HepG2 (cell line): ENCODE measurements at regions not wholly inside any gene's neighbourhood (a gene's known extent, or its start where the extent isn't known, plus 50 kb on each side); places are given as distances from the start of the nearest gene placed in this dataset.

Experiments
- ATAC-seq: fragments of 200-7000 bp; cut with Tn5 transposase; 3 replicates; pipeline ENCODE4 v1.9.1; 2020; ENCODE audit warnings: mild to moderate bottlenecking, moderate library complexity
- BruUV-seq: library from RNA; stranded (reverse); fragments of 400-500 nt; replicated peaks from 2 replicates; lab custom pipeline; 2021; lab: Mats Ljungman, UMichigan
- CTCF ChIA-PET: fragments of 300-600 bp; formaldehyde crosslinking; extraction: SDS; loops from one replicate; lab custom pipeline; 2021; ENCODE audit warnings: low total read pairs, inconsistent platforms, low intra/inter-chr PET ratio; lab: Yijun Ruan, JAX
- POLR2A ChIA-PET: fragments of 350-600 bp; sonication (Branson Sonifier 250); formaldehyde crosslinking; loops from one replicate; lab custom pipeline; 2020; ENCODE audit warnings: antibody characterized with exemption, inconsistent platforms; lab: Yijun Ruan, JAX
- DNase-seq: peaks from one replicate; pipeline ENCODE4 v3.0.0-alpha.2; 2015; ENCODE audit warnings: low spot score
- FAIRE-seq: peaks from 3 replicates; lab custom pipeline; 2011; peaks lifted over from hg19 to GRCh38; lab: Jason Lieb, UNC
- H2AFZ ChIP-seq: one replicate; pipeline ENCODE4 v1.6.1; 2011; ENCODE audit warnings: low read length, inconsistent platforms
- H3K27ac ChIP-seq: fragments of 300-600 bp; 3 replicates; pipeline ENCODE4 v1.8.0; 2011; ENCODE audit warnings: mixed run types, mild to moderate bottlenecking, mixed read lengths, low read length, inconsistent platforms; ENCODE audit not compliant: insufficient read depth; ENCODE audit errors: extremely low read length
- H3K27me3 ChIP-seq, 2 experiments: fragments of 200-600 bp in 1 of 2; 2 replicates in 1 of 2; 3 replicates in 1 of 2; pipeline versions ENCODE4 v1.6.0 to v1.8.0; 2011; ENCODE audit warnings: low read length in 2 of 2, mild to moderate bottlenecking in 2 of 2, moderate library complexity in 2 of 2, inconsistent platforms in 1 of 2; ENCODE audit not compliant: insufficient read depth in 2 of 2, control insufficient read depth in 1 of 2
- H3K36me3 ChIP-seq, 2 experiments: fragments of 200-600 bp in 1 of 2; replicated peaks in 1 of 2; 2 replicates in 1 of 2; 3 replicates in 1 of 2; pipeline versions ENCODE4 v1.5.1 to v1.8.0; 2011; ENCODE audit warnings: low read length in 2 of 2, inconsistent platforms in 1 of 2; ENCODE audit not compliant: insufficient read depth in 2 of 2, control insufficient read depth in 1 of 2
- H3K4me1 ChIP-seq: 2 replicates; pipeline ENCODE4 v1.5.1; 2012; ENCODE audit warnings: low read length, inconsistent platforms; ENCODE audit not compliant: insufficient read depth
- H3K4me2 ChIP-seq: 2 replicates; pipeline ENCODE4 v1.6.0; 2011; ENCODE audit warnings: low read depth, low read length, inconsistent platforms
- H3K4me3 ChIP-seq, 3 experiments: fragments of 200-600 bp in 1 of 3; sonication (generic), shearing (Covaris generic) in 1 of 3; replicated peaks in 1 of 3; 2 replicates each; pipeline ENCODE4 v1.5.1; 2011 to 2016; ENCODE audit warnings: low read length in 3 of 3, inconsistent platforms in 2 of 3, low read depth in 2 of 3, mild to moderate bottlenecking in 2 of 3, control low read depth in 1 of 3, mixed read lengths in 1 of 3; ENCODE audit not compliant: insufficient read depth in 1 of 3
- H3K79me2 ChIP-seq: one replicate; pipeline ENCODE4 v1.6.1; 2011; ENCODE audit warnings: low read length, inconsistent platforms; ENCODE audit not compliant: insufficient read depth
- H3K9ac ChIP-seq: 2 replicates; pipeline ENCODE4 v1.6.0; 2011; ENCODE audit warnings: mild to moderate bottlenecking, low read depth, low read length, inconsistent platforms; ENCODE audit not compliant: insufficient read depth
- H3K9me3 ChIP-seq: 2 replicates; pipeline ENCODE4 v1.5.1; 2012; ENCODE audit warnings: mild to moderate bottlenecking, low read length
- H4K20me1 ChIP-seq: 2 replicates; pipeline ENCODE4 v1.6.0; 2011; ENCODE audit warnings: inconsistent platforms, mild to moderate bottlenecking, low read length, moderate library complexity; ENCODE audit not compliant: insufficient read depth
- AHDC1 ChIP-seq: sonication (generic); formaldehyde crosslinking; IDR thresholded peaks from 2 replicates; pipeline ENCODE4 v1.5.1; 2020; ENCODE audit warnings: mild to moderate bottlenecking, missing genetic modification reagents, borderline replicate concordance
- CHCHD3 ChIP-seq: sonication (generic); formaldehyde crosslinking; IDR thresholded peaks from 2 replicates; pipeline ENCODE4 v1.8.0; 2022; ENCODE audit warnings: mild to moderate bottlenecking, missing genetic modification reagents, moderate library complexity
- DR1 ChIP-seq: sonication (generic); formaldehyde crosslinking; IDR thresholded peaks from 2 replicates; pipeline ENCODE4 v1.8.0; 2021; ENCODE audit warnings: mild to moderate bottlenecking, missing genetic modification reagents, inconsistent platforms
- MTA3 ChIP-seq: sonication (generic); formaldehyde crosslinking; IDR thresholded peaks from 2 replicates; pipeline ENCODE4 v1.4.0; 2020; ENCODE audit warnings: missing genetic modification reagents
- RFXANK ChIP-seq: IDR thresholded peaks from 2 replicates; pipeline ENCODE4 v1.6.1; 2016
- ZHX1 ChIP-seq: sonication (generic); formaldehyde crosslinking; IDR thresholded peaks from 2 replicates; pipeline ENCODE4 v1.8.1; 2022; ENCODE audit warnings: low read depth, mild to moderate bottlenecking, missing genetic modification reagents
- ZNF329 ChIP-seq: sonication (generic); formaldehyde crosslinking; IDR thresholded peaks from 2 replicates; pipeline ENCODE4 v1.9.0; 2021; ENCODE audit warnings: low read depth, mild to moderate bottlenecking, missing genetic modification reagents
- whole genome bisulfite sequencing: methylation state at CpG from one replicate; pipeline ENCODE4 v1.1.6; 2017; ENCODE audit warnings: low lambda C conversion rate; 5-methylcytosine and 5-hydroxymethylcytosine counted together
- in situ Hi-C: cut with HindIII; loops from 2 replicates; pipeline ENCODE4 v1.10.0; 2017; ENCODE audit warnings: low pct_unique_long_range_greater_than_20kb; ENCODE audit not compliant: extremely low pct_ligation_motif_present
- intact Hi-C: fragments of 100-400 bp; cut with micrococcal nuclease; formaldehyde crosslinking; loops from one replicate; pipeline ENCODE4 v1.10.0; 2022; ENCODE audit not compliant: unreplicated experiment
- TF ChIP-seq, protein P1 (sequence below): sonication (generic); formaldehyde crosslinking; IDR thresholded peaks from 2 replicates; pipeline ENCODE4 v1.4.0; 2020; ENCODE audit warnings: mild to moderate bottlenecking, missing genetic modification reagents

- CTCF ChIA-PET, result no interaction called here
- in situ Hi-C loops, result no loop called here
- TF ChIP-seq CHCHD3 (CRISPR knock-in tag) (no peak), RFXANK (CRISPR knock-in tag) (no peak), ZHX1 (CRISPR knock-in tag) (no peak), ZNF329 (CRISPR knock-in tag) (no peak), MTA3 (CRISPR knock-in tag) (no peak), DR1 (CRISPR knock-in tag) (no peak), AHDC1 (CRISPR knock-in tag) (no peak)
- TF ChIP-seq, protein P1, sequence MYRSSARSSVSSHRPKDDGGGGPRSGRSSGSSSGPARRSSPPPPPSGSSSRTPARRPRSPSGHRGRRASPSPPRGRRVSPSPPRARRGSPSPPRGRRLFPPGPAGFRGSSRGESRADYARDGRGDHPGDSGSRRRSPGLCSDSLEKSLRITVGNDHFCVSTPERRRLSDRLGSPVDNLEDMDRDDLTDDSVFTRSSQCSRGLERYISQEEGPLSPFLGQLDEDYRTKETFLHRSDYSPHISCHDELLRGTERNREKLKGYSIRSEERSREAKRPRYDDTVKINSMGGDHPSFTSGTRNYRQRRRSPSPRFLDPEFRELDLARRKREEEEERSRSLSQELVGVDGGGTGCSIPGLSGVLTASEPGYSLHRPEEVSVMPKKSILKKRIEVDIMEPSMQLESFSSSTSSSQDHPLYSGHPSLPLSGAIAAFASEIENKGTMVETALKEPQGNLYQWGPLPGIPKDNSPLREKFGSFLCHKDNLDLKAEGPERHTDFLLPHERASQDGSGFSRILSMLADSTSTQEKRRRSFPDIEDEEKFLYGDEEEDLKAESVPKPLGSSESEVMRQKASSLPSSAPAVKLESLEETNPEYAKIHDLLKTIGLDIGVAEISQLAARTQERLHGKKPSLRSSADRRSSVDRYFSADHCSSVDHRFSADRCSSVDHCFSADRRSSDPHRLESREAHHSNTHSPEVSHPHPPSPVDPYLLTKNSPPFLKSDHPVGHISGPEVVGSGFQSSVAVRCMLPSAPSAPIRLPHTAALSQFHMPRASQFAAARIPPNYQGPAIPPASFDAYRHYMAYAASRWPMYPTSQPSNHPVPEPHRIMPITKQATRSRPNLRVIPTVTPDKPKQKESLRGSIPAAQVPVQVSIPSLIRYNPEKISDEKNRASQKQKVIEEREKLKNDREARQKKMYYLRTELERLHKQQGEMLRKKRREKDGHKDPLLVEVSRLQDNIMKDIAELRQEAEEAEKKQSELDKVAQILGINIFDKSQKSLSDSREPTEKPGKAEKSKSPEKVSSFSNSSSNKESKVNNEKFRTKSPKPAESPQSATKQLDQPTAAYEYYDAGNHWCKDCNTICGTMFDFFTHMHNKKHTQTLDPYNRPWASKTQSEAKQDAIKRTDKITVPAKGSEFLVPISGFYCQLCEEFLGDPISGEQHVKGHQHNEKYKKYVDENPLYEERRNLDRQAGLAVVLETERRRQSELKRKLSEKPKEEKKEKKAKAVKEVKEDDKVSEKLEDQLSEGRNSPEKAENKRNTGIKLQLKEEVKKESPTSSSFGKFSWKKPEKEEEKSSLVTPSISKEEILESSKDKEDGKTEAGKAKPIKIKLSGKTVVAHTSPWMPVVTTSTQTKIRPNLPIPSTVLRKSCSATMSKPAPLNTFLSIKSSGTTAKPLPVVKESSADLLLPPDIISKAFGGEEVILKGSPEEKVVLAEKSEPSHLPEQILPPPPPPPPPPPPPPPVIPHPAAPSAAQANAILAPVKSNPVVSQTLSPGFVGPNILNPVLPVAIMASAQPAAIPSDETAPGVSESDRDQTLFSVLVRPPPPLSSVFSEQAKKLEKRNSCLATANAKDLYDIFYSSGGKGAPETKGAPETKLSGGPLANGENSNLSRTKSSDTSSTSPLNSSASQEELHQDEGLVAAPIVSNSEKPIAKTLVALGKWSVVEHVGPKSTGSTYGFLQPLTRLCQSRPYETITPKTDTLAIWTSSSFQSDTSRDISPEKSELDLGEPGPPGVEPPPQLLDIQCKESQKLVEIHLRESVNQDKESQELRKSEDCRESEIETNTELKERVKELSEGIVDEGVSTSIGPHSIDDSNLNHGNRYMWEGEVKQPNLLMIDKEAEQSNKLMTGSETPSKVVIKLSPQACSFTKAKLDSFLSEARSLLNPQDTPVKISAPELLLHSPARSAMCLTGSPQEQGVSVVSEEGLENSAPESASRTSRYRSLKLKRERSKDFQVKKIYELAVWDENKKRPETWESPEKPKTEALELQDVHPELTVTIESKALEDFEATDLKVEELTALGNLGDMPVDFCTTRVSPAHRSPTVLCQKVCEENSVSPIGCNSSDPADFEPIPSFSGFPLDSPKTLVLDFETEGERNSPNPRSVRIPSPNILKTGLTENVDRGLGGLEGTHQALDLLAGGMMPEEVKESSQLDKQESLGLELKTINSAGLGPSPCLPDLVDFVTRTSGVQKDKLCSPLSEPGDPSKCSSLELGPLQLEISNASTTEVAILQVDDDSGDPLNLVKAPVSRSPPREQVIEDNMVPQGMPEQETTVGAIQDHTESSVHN (CRISPR knock-in tag), result no peak
Measured at GRCh38 chr13:53856573-53857195, 828.1 kb downstream of the OLFM4 start.

More at GRCh38 chr13:53856573-53857195, 828.1 kb downstream of the OLFM4 start:
- Histone ChIP-seq H3K27ac (no peak overlapping the region), H4K20me1 (no peaks in the 10 kb centered on the region), H3K9ac (no peak overlapping the region), H2AFZ (no peak overlapping the region), H3K79me2 (no peaks in the 10 kb centered on the region), H3K4me2 (no peak overlapping the region), H3K27me3 (no peaks in the 10 kb centered on the region), H3K4me3 (no peak overlapping the region), H3K9me3 (peaks cover 49% of the 10 kb centered on the region), H3K4me1 (no peaks in the 10 kb centered on the region), H3K36me3 (no peaks in the 10 kb centered on the region)
- POLR2A ChIA-PET, result no interaction called here
- ATAC-seq, result no peak
- no TSS peak for BruUV-seq
- no peak for DNase-seq
- WGBS, result 2% methylated on average over 2 of the region's 2 CpGs
- intact Hi-C loops, result no loop called here
- FAIRE-seq, result no peak
